Aorta (tissue), 5 donors: ENCODE measurements at regions not wholly inside any gene's neighbourhood (a gene's known extent, or its start where the extent isn't known, plus 50 kb on each side); places are given as distances from the start of the nearest gene placed in this dataset.
"Not testable (repeated sequence)": the region's sequence is repeated elsewhere in the genome, so short reads cannot be mapped to it uniquely, and the experiment has no call there.

Experiments
- ATAC-seq: fragments of 200-7000 bp; cut with Tn5 transposase; one replicate; pipeline ENCODE4 v1.9.1; 2022; ENCODE audit warnings: moderate library complexity; ENCODE audit not compliant: low FRiP score
- DNase-seq, 2 donors: peaks; one replicate each; pipeline ENCODE4 v3.0.0-alpha.2; 2020
- H3K27ac ChIP-seq, 2 donors: one replicate each; pipeline ENCODE4 v1.5.1; 2013; ENCODE audit warnings: low read length in 2 of 2, mild to moderate bottlenecking in 2 of 2, moderate library complexity in 2 of 2, control low read depth in 1 of 2, inconsistent platforms in 1 of 2, low read depth in 1 of 2
- H3K27me3 ChIP-seq, 2 donors: one replicate each; pipeline ENCODE4 v1.6.1; 2013; ENCODE audit warnings: control low read depth in 1 of 2, low read length in 1 of 2, mild to moderate bottlenecking in 1 of 2, moderate library complexity in 1 of 2; ENCODE audit not compliant: insufficient read depth in 2 of 2, control insufficient read depth in 1 of 2
- H3K36me3 ChIP-seq, 2 donors: one replicate each; pipeline ENCODE4 v1.6.1; 2013; ENCODE audit warnings: control low read depth in 1 of 2, low read length in 1 of 2, mild to moderate bottlenecking in 1 of 2; ENCODE audit not compliant: insufficient read depth in 2 of 2, control insufficient read depth in 1 of 2
- H3K4me1 ChIP-seq, 2 donors: one replicate each; pipeline ENCODE4 v1.6.1; 2013; ENCODE audit warnings: low read length in 2 of 2, control low read depth in 1 of 2, mild to moderate bottlenecking in 1 of 2, moderate library complexity in 1 of 2; ENCODE audit not compliant: insufficient read depth in 2 of 2, control insufficient read depth in 1 of 2
- H3K4me3 ChIP-seq, 2 donors: one replicate each; pipeline ENCODE4 v1.5.1; 2013; ENCODE audit warnings: low read length in 2 of 2, control low read depth in 1 of 2, mild to moderate bottlenecking in 1 of 2
- H3K9me3 ChIP-seq: one replicate; pipeline ENCODE4 v1.6.1; 2013; ENCODE audit warnings: mild to moderate bottlenecking, low read length; ENCODE audit not compliant: control insufficient read depth
- WGBS, 2 donors: extraction: QIAGEN DNeasy Blood & Tissue Kit; methylation state at CpG; one replicate each; pipeline ENCODE4 v1.1.7; 2013; 5-methylcytosine and 5-hydroxymethylcytosine counted together
- intact Hi-C, 2 donors: fragments of 100-400 bp; cut with DNase I; formaldehyde crosslinking; loops; one replicate each; pipeline versions ENCODE4 v1.14.2 to v1.15.0; 2022
- donor health status: healthy with polysubstance abuse.
- donor health status: Bipolar disorder and iron deficiency.
- donor health status: DM: no; HTN: no; CAD: no.
- donor health status: DM: no; HTN: no; CAD: no.
- donor health status: DM: yes; HTN: yes; CAD: no.

- ATAC-seq (no peak), DNase-seq (no peak)
- no peaks in the 10 kb centered on the region for H3K27me3 ChIP-seq
- no peaks in the 10 kb centered on the region for H3K36me3 ChIP-seq
- H3K27ac ChIP-seq, result no peak overlapping the region
- intact Hi-C loops, result no loop called here
- H3K4me1 ChIP-seq, result no peaks in the 10 kb centered on the region
- H3K9me3 ChIP-seq, result no peaks in the 10 kb centered on the region
- H3K4me3 ChIP-seq, result no peak overlapping the region
- 74 to 77% methylated on average over 5 of the region's 5 CpGs for WGBS, 2 donors
These were observed 1028.2 kb upstream of the USP15 start for GRCh38 chr12:61232040-61232439.

- WGBS, 2 donors, result 86 to 90% methylated on average over 2 of the region's 2 CpGs
- ATAC-seq, result no peak
- H3K36me3 ChIP-seq, result no peaks in the 10 kb centered on the region
- H3K4me1 ChIP-seq, result no peaks in the 10 kb centered on the region
- no peak overlapping the region for H3K4me3 ChIP-seq
- intact Hi-C loops, result no loop called here
- DNase-seq, result no peak
- no peak overlapping the region for H3K27ac ChIP-seq
- H3K9me3 ChIP-seq, result no peaks in the 10 kb centered on the region
- H3K27me3 ChIP-seq, result no peaks in the 10 kb centered on the region
These were observed 1009.9 kb upstream of the USP15 start for GRCh38 chr12:61250303-61250702.

GRCh38 chr12:61251076-61251475 lies 1009.1 kb upstream of the USP15 start:
- H3K4me1 ChIP-seq, result no peaks in the 10 kb centered on the region
- intact Hi-C loops, result no loop called here
- no peaks in the 10 kb centered on the region for H3K36me3 ChIP-seq
- DNase-seq (no peak), ATAC-seq (no peak)
- H3K4me3 ChIP-seq, result no peak overlapping the region
- 76 to 77% methylated on average over 3 of the region's 3 CpGs for WGBS, 2 donors
- no peak overlapping the region for H3K27ac ChIP-seq
- H3K9me3 ChIP-seq, result no peaks in the 10 kb centered on the region
- H3K27me3 ChIP-seq, result no peaks in the 10 kb centered on the region

- Histone ChIP-seq H3K36me3 (no peaks in the 10 kb centered on the region), H3K4me1 (no peaks in the 10 kb centered on the region), H3K9me3 (no peaks in the 10 kb centered on the region), H3K27me3 (no peaks in the 10 kb centered on the region), H3K4me3 (no peak overlapping the region), H3K27ac (no peak overlapping the region)
- DNase-seq (no peak), ATAC-seq (no peak)
- WGBS, 2 donors, result 73 to 75% methylated on average over 3 of the region's 3 CpGs
- intact Hi-C loops, result no loop called here
These were observed 1006.0 kb upstream of the USP15 start for GRCh38 chr12:61254225-61254624.

- H3K4me3 ChIP-seq, ATAC-seq, H3K9me3 ChIP-seq, H3K27me3 ChIP-seq, H3K4me1 ChIP-seq, H3K27ac ChIP-seq, DNase-seq, intact Hi-C loops, H3K36me3 ChIP-seq: not testable (repeated sequence)
These were observed 995.9 kb upstream of the USP15 start for GRCh38 chr12:61264294-61264693.

GRCh38 chr12:61267474-61267873 lies 992.7 kb upstream of the USP15 start:
- peaks cover 4% of the 10 kb centered on the region for H3K9me3 ChIP-seq
- H3K27me3 ChIP-seq, result no peaks in the 10 kb centered on the region
- intact Hi-C loops, result no loop called here
- no peak for ATAC-seq
- 46 to 53% methylated on average over 1 of the region's 1 CpG for WGBS, 2 donors
- no peak overlapping the region for H3K27ac ChIP-seq
- H3K4me1 ChIP-seq, result no peaks in the 10 kb centered on the region
- no peak overlapping the region for H3K4me3 ChIP-seq
- no peaks in the 10 kb centered on the region for H3K36me3 ChIP-seq
- DNase-seq, result no peak

- no peak overlapping the region for H3K4me3 ChIP-seq
- intact Hi-C loops, result no loop called here
- H3K27ac ChIP-seq, result no peak overlapping the region
- H3K36me3 ChIP-seq, result no peaks in the 10 kb centered on the region
- DNase-seq (no peak), ATAC-seq (no peak)
- no peaks in the 10 kb centered on the region for H3K4me1 ChIP-seq
- no peaks in the 10 kb centered on the region for H3K9me3 ChIP-seq
- no peaks in the 10 kb centered on the region for H3K27me3 ChIP-seq
These were observed 987.8 kb upstream of the USP15 start for GRCh38 chr12:61272441-61272840.

GRCh38 chr12:61282790-61283575 lies 977.2 kb upstream of the USP15 start:
- 69 to 74% methylated on average over 3 of the region's 3 CpGs for WGBS, 2 donors
- intact Hi-C loops, result no loop called here
- Histone ChIP-seq H3K36me3 (no peaks in the 10 kb centered on the region), H3K4me1 (no peaks in the 10 kb centered on the region), H3K9me3 (peaks cover 5% of the 10 kb centered on the region), H3K27ac (no peak overlapping the region), H3K4me3 (no peak overlapping the region), H3K27me3 (peaks cover 0 to 2% of the 10 kb centered on the region in 2 donors)
- no peak for ATAC-seq
- no peak for DNase-seq

GRCh38 chr12:61290473-61290872 lies 969.7 kb upstream of the USP15 start:
- no peak overlapping the region for H3K27ac ChIP-seq
- no peaks in the 10 kb centered on the region for H3K36me3 ChIP-seq
- H3K4me3 ChIP-seq, result no peak overlapping the region
- H3K4me1 ChIP-seq, result no peaks in the 10 kb centered on the region
- H3K9me3 ChIP-seq, result peaks cover 7% of the 10 kb centered on the region
- 62 to 75% methylated on average over 2 of the region's 2 CpGs for WGBS, 2 donors
- intact Hi-C loops, result no loop called here
- DNase-seq (no peak), ATAC-seq (no peak)
- H3K27me3 ChIP-seq, result no peaks in the 10 kb centered on the region
